ENCODE measurements at regions not wholly inside any gene's neighbourhood (a gene's known extent, or its start where the extent isn't known, plus 50 kb on each side); places are given as distances from the start of the nearest gene placed in this dataset.
"Not testable (repeated sequence)": the region's sequence is repeated elsewhere in the genome, so short reads cannot be mapped to it uniquely, and the experiment has no call there.

DNA sequence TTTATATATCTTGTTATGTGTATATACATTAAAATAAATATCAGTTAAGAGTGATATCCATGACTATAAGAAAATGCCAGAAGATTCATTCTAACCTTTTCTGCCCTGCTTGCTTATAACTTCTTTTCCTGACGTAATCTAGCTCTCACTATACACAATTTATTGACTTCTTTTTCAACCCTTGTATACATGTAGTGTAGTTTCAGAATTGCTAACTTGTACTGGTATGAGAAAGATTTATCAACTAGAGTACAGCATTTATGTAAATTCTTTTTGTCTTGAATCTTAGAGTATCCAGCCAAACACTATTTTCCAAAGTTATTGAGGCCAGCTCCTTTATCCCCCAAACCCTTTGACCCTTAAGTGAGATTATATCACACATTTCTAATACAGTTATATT lies 798.0 kb upstream of the RAB6C start:
- DNase-seq (ENCODE audit: low read depth): no peak

DNA sequence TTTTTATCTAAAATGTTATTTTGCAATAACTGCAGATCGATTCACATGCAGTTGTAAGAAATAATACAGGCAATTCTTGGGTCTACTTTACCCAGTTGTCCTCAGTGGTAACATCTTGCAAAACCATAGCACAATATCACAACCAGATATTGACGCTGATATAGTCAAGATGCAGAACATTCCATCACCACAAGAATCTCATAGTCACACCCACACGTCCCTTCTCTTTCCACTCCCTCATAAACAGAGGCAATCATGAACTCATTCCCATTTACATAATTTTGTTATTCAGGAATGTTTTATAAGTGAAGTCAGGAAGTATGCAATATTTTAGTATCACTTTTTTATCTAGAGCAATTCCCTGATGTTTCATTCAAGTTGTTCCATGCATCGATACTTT lies 797.5 kb upstream of the RAB6C start:
- no peak for DNase-seq (ENCODE audit: low read depth)

DNA sequence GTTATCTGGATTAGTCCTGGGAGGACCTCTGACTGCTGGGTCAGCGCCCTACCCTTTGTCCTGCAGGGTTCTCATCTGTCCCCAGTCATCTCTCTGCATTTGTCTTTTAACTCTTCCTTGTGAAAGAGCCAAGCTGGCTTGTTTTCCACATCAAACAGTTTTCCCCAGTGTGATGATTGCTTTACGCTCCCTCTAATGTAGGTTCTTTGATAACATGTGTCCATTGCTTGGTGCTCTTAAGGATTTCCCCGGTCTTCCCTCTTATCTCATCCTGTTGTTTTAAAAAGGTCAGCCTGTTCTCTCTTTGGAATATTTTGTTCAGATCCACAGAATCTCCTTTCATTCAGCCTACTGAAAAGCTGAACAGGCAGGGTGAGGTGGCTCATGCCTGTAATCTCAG lies 792.1 kb upstream of the RAB6C start:
- DNase-seq (ENCODE audit: low read depth): no peak

DNA sequence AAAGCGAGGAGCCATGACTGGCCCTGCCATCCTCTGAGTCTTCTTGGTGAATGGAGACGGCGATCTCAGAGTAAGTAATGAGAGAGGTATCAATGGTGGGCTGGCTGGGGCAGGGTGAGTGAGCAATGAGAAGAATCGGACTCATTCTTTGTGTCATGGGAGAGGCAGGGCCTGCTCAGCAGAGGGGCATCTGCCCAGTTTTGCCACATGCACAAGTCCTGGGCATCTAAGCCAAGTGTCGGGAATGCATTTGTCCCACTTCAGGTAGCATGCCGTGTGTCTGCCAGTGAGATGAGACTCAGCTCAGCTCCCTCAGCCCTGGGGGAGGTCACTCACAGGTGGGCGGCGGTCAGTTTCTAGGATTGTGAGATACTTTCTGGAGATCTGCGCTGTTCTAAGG lies 791.0 kb upstream of the RAB6C start:
- no peak for DNase-seq (ENCODE audit: low read depth)

DNA sequence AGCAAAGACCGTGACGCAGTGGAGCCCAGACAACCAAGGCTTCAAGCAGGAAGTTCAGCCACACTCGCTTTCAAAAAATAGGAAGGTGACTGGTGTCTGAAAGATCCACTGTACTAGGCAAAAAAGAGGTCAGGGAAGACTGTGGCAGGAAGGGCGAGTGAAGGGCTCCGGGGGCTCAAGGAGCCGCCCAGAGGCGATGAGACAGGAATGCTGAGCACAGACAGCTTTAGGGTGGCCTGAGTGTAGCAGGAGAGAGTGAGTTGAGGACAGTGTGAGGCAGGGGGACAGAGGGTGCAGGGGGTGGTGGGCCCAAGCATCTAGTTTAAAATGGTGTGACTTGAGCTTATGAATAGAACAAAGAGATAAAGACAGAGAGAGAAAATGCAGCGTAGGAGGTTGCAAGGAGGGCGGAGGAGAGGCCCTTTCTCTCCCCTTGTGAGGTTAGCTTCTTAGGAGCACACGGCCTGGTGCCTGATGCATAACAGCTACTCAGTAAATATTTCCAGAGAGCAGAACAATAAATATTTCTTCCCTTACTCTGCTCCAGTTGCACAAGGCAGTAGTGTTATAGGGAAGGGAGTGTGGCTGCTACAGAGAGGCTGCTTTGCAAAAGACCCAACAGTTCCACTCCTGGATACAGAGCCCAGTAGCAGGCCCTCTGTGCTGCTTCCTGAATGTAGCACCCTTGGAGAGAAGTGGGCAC lies 789.7 kb upstream of the RAB6C start:
- no peak for DNase-seq (ENCODE audit: low read depth)

DNA sequence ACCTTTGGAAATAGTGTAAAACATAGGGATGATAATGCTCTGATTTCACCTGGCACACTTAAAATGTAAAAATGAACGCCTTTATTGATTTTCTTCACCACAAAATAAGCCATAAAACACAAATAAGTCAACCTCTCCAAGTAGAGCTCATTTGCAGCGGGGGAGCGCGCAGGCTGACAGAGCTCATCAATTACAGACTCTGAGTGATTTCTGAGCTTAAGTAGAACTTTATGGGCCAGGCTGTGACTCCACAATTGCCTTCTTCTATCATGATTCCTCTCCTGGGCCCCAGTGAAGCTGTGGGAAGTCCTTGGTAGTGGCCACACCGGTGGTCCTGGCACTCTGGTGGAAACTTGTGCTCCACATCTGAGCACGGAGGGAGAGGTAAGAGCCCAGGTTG lies 789.0 kb upstream of the RAB6C start:
- DNase-seq (ENCODE audit: low read depth): no peak

DNA sequence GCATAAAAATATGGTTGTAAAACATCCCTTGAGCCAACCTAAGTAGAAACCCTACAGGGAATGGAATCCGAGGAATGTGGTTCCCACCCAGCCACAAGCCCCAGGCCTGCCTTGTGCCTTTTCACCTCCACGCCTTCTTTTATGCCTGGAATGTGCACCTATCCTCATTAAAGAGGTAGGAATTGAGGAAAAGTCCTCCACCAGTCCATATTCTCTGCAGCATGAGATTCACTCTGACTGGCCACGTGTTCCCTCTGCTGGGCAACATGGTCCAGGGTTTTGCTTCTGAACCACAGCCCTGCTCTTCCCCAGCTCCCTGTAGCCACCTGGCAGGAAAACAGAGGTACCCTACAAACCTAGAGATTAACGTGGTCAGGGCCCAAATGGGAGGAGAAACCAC lies 787.9 kb upstream of the RAB6C start:
- DNase-seq (ENCODE audit: low read depth): no peak

DNA sequence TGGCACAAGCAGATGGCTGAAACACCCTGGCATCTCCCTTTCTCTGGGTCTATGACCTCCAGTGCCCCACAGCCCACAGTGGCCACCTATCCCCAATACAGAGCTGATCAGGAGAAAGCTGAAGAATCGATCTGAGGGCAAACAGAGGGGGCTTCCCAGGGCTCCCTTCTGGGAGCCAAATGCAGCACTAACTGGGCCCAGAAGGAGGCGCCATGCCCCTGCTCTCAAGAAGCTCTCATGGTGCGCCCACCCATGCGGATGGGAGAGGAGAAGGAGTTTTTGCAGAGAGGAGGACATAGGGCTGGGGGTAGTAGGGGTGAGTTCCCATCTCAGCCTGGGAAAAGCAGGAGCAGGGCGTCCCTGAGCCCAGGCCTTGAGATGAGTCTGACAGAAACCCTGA lies 787.3 kb upstream of the RAB6C start:
- DNase-seq (ENCODE audit: low read depth): no peak

DNA sequence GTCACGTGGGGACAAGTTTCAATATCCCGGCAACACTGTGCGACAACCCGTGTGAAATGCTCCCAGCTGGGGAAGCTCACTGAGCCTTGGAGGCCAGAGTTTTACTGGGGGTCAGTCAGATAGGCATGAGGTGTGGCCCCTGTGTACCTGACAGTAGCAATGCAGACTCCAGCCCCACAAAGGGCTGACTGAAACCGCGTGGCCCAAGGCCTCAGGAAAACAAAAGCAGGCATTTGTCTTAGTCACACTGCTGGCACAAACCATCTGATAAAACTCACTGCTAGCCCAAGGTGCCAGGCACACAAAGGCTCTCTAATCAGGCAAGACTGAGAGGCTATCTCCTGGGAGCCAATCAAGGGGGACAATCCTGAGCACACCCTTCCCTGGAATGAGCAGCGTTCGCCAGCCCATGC lies 786.6 kb upstream of the RAB6C start:
- no peak for DNase-seq (ENCODE audit: low read depth)

DNA sequence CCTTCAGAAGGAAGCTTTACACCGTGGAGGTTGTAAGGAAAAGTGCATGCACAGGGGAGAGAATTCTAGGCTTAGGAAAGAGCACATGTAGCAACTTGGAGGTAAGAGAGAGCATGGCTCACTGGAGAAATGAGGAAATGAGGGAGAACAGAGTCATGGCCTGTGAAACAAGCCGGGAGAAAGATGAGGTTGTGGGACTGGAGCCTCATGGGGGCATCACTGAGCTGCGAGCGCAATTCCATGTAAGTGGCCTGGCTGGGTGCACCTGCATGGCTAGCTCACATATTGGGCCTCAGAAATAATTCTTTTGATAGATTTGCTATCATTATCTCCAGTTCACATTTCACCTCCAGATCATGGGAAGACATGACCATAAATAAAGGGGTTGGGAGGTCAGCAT lies 785.5 kb upstream of the RAB6C start:
- DNase-seq (ENCODE audit: low read depth): no peak

DNA sequence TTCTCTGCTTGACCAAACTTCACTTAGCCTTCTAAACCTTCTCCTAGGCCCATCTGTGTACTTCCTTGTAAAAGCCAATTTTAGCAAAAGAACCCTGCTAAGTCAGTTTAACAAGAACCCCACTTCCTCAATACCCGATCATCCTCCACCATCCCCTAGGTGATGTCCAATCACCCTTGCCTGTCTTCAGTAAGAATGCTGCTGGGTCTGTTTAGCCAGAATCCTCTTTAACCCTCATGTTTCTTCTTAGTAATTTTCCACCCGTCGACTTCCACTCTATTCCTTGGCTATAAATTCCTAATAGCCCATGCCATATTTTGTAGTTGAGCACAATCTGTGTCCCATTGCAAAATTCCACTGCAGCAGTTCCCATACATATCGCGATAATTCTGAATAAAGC lies 780.0 kb upstream of the RAB6C start:
- DNase-seq (ENCODE audit: low read depth): no peak

DNA sequence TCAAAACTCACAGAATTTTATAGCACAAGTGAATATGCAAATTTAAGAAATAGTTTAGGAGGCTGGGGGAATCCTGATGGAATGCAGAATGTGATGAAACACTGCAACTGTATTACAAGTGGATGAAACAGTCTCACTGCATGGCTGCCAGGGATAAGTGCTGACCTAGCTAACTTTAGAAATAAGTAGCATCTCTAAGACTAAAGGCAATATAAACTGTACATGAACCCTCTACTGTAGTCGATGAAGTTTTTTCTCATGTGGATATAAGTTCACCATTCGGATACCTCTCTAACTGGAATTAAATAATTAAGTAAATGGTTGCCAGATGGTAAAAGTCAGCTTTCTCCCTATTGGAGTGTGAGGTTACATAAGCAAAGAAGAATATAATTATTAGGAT lies 777.8 kb upstream of the RAB6C start:
- DNase-seq (ENCODE audit: low read depth): no peak

DNA sequence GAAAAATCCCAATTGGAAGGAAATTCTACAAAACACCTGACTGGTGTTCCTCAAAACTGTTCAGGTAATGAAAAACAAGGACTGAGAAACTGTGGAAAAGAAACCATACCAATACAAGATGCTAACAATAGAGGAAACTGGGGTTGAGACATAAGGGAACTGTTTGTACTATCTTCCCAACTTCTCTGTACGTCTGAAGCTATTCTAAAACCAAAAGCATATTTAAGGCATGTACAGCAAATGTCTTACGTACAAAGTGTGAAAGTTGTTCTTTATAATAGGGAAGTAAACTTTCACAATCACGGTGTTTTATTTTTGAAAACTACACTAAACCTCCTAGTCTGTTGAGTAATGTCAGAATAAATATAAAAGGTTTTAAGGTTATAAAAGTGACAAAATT lies 776.1 kb upstream of the RAB6C start:
- DNase-seq (ENCODE audit: low read depth): no peak

DNA sequence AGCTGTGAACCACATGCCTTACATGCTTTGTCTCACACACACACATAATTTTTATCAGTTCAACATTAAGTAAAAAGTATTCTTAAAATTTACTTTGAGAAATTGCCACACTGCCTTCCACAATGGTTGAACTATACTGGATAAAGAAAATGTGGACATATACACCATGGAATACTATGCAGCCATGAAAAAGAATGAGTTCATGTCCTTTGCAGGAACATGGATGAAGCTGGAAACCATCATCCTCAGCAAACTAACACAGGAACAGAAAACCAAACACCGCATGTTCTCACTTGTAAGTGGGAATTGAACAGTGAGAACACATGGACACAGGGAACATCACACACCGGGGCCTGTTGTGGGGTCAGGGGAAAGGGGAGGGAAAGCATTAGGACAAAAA lies 774.9 kb upstream of the RAB6C start:
- not testable (repeated sequence) for DNase-seq (ENCODE audit: low read depth)

DNA sequence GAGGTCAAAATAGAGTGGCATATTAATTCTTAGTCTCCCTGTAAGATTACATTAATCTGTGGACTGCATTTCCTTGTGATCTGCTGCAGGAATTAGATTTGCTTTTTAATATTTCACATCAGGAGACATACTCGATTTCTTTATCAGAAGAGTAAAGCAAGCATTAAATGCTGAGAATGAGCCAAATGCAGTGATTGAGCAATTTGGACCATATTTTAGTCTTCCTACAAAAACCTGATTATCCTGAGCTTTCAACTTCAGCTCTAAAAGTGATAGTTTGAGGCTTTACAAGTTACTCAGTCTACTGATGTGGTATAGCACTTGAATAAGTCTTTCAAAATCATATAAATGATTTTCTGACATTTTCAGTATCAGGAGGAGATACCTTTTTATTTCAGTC lies 774.3 kb upstream of the RAB6C start:
- no peak for DNase-seq (ENCODE audit: low read depth)

DNA sequence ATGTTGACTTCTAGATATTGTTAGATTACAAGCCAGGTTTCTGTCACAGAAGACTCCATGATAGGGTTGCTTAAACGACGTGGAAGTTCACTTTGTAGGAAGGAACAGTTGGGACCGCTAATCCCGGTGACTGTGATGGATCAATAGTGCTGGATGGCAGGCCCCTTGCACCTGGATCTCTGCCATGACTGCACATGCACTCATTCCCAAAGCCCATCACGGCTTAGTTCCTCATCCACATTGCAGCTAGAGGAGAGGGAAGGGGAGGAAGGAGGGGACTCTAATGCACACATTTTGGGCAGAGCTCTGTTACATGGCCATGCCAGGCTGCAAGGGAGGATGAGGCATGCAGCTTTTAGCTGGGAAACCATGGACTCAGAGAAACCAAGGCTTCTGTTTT lies 773.7 kb upstream of the RAB6C start:
- DNase-seq (ENCODE audit: low read depth): no peak

DNA sequence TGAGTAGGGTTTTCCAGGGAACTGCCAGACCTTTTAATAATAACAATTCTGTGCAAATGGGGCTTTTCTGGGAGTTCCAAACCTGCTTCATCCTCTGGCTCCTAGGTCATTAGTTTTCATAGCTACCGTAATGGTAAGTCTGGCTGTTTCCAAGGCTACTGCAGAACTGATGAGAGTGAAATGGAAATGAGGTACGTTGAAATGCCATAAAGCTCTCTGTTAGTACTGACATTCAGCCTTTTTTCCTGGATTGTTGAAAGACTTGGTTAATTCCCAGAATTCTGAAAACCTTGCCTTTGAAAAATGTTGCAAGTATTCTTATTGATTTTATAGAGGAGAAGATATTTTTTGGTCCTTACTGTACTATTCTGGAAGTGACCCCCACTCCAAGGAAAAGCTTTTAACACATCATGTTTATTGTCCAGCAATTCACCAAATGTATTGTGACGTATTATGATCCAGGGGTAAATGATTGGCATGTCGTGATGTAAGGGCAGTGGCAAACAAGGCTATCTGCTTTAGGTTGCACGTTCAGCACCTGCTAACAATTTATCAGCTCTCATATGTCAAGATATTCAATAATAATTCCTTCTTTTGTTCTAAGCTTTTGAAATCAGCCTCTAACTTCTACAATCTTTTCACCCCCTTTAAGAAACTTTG lies 767.0 kb upstream of the RAB6C start:
- no peak for DNase-seq (ENCODE audit: low read depth)

DNA sequence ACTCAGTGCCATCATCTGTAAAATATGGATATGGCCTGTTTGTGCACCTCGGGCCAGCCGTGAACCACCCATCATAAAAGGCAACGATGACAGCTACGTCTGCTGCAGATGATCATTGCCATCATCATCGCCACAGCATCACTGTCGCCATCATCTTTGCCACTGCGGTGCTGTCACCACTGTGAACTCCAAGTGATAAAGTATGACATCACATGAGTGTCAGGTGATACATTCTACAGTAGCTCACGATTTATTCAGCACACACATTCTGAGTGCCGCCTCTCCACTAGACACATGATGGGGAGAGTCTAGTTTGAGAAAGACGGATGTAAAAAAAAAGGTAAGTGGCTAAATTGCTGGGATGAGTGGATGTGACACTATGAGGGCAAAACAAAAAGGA lies 755.4 kb upstream of the RAB6C start:
- DNase-seq (ENCODE audit: low read depth): no peak

DNA sequence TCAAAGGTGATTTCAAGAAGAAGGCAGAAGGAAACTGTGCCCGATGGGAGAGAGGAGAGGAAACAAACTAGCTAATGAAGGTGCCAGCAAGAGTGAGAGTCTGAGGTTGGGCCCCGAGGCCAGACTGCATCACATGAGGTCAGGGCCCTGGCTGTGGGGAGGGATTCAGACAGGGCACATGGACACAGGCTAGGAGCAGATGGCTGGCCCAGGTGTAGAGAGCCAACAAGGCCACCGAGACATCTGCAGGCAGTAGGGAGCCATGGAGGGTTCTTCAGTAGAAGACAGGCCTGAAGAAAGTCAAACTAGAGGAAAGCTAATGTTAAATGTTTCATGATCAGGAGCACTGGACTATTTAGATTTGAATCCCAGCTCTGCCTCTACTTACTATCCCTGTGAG lies 755.0 kb upstream of the RAB6C start:
- no peak for DNase-seq (ENCODE audit: low read depth)

DNA sequence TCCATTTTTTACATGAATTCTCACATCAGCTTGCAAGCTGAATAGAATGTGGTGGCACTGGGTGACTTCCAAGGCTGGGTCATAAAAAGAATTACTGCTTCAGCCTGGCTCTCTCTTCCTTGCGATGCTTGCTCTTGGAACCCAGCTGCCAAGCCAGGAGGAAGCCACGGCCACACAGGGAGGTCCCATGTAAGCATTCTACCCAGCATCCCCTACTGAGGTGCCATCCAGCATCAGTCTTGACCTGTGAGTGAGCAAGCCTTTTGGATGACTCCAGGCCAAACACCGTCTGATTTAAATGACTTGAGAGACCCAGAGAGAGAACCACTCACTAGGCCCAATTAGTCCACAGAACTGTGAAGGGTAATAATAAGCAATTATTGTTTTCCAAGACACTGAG lies 750.3 kb upstream of the RAB6C start:
- DNase-seq (ENCODE audit: low read depth): no peak

DNA sequence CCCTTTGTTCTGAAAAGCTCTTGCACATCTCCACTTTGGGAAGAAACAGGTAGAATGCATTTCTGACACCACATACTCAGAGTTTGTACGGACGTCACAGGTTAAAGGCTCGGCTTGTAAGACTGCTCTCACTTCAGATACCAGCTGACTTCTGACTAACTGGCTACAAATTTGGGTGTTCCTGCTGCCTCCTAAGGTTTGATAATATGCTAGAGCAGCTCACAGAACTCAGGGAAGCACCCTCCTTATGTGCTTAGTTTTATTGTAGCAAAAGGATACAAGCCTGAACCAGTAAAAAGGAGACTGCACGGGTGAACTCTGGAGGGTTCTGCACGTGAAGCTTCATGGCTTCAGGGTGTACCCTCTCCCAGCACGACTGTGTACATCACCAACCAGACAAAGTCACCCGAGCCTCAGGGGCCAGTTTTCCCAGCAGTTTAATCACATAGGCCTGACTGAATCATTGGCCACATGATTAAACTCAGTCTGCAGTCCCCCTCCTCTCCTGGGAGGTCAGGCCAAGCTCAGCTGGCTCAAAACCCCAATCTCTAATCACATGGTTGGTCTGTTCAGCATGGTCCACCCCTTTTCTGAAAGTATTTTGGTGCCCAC lies 749.5 kb upstream of the RAB6C start:
- no peak for DNase-seq (ENCODE audit: low read depth)

DNA sequence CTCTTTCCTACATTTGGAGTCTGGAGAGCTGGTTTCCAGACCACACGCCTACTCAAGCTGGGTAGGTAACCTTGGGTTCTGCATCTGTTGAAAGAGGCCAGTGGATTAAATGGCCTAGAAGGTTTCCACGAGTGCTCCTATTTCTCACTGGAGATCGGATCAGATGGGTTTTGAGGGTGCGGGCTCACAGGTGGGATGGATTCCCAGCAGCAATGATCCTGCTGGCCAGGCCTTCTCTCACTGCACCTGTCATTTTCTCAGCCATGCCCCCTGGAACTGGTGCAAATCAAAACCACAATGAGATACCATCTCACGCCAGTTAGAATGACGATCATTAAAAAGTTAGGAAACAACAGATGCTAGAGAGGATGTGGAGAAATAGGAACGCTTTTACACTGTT lies 747.5 kb upstream of the RAB6C start:
- DNase-seq (ENCODE audit: low read depth): no peak

DNA sequence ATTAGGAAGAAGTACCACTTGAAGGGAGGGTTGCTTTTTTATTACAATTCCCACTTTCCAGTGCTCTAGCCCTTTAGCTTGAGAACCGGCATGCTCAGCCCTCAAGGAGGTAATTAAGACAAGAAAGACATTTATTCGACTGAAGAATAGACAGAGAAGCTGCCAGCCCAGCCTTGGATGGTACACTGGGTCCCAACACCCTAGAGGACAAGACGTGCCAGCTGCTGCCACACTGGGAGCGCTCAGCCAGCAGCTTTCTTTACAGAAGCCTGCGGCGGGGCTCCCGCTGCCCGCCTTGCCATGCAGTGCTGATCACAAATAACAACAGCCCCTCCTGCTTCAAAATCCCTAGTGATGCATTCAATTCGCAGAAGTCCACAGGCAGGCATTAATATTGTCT lies 746.3 kb upstream of the RAB6C start:
- no peak for DNase-seq (ENCODE audit: low read depth)

Measured in RPMI7951 (cell line).